ENCODE measurements at regions not wholly inside any gene's neighbourhood (a gene's known extent, or its start where the extent isn't known, plus 50 kb on each side); places are given as distances from the start of the nearest gene placed in this dataset.

DNA sequence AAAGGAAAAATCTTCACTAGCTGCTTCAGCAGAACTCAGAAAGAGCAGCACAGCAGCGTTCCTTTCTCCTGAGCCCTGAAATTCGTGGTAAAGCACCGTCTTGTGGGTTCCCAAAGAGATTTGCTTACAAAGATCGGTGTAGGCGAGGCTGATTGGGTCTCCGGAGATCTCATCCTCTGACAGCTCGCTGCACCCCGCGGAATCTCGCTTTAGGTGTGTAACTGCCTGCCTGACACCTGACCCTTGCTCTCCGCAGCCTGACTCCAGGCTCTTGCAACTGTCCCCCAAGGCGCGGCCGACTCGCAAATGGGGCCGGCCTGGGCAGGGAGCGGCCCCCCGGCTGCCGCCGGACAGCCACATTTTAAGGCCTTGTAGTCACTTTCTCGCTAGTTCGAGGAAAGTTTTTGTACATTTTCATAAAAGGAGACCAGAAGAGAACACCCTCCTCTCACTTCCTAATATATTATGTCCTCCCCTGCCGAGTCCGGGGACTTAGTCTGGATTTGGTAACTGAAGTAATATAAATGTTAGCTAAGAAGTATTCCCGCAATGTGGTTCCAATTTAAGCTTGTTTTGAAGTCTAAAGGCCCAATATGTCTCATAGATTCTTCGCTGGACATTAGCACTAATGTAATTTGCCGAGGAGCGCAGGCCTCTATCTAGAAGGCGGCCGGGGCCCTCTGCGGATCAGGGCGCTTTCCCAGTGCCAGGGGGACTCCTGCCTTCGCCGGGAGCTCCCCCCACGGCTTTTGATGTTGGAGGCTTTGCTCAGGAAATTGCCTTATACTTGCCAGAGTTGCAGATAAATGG, 177.3 kb upstream of the CDKN3 start:
- H3K36me3 ChIP-seq (ENCODE audit: control insufficient read depth in 2 of 2, extremely low read depth in 1 of 2, insufficient read depth in 2 of 2, low read length in 2 of 2), result no peaks in the 10 kb centered on the region
- no peaks in the 10 kb centered on the region for H3K9me1 ChIP-seq (ENCODE audit: control insufficient read depth, extremely low read depth, insufficient read depth, low read length)
- H3K4me1 ChIP-seq (ENCODE audit: control insufficient read depth, extremely low read depth, insufficient read depth, low read length), result peaks cover 11% of the 10 kb centered on the region
- H4K20me1 ChIP-seq (ENCODE audit: control insufficient read depth, extremely low read depth, insufficient read depth, low read length), result no peaks in the 10 kb centered on the region
- FAIRE-seq, result no peak
- dilution Hi-C loops (cut with MboI; ENCODE audit: extremely low pct_ligation_motif_present, low sequenced_read_pairs), result no loop called here
- peak overlapping the region; percentile 94 for H2AFZ ChIP-seq (ENCODE audit: control insufficient read depth, low read length)
- H3K4me2 ChIP-seq (ENCODE audit: control insufficient read depth, extremely low read depth, insufficient read depth, low read depth, low read length), result peak overlapping the region; percentile 90
- DNase-seq (ENCODE audit: low read depth, low spot score), result no peak
- H3K27ac ChIP-seq (ENCODE audit: control insufficient read depth, insufficient read depth, low read length), result no peak overlapping the region
- no peaks in the 10 kb centered on the region for H3K27me3 ChIP-seq (ENCODE audit: control insufficient read depth, extremely low read depth, insufficient read depth, low read length)
- no peak overlapping the region for H3K9ac ChIP-seq (ENCODE audit: control insufficient read depth, extremely low read depth, insufficient read depth, low read length)
- H3K4me3 ChIP-seq (ENCODE audit: control insufficient read depth in 2 of 3, extremely low read depth in 1 of 3, insufficient read depth in 2 of 3, low read depth in 1 of 3, low read length in 3 of 3), result peak overlapping the region in 1 of 3 experiments; percentile 61
- no peaks in the 10 kb centered on the region for H3K79me2 ChIP-seq (ENCODE audit: control insufficient read depth, insufficient read depth, low read length)
- H3K9me3 ChIP-seq (ENCODE audit: control insufficient read depth, low read depth, low read length), result no peaks in the 10 kb centered on the region
- TF ChIP-seq, protein P1, sequence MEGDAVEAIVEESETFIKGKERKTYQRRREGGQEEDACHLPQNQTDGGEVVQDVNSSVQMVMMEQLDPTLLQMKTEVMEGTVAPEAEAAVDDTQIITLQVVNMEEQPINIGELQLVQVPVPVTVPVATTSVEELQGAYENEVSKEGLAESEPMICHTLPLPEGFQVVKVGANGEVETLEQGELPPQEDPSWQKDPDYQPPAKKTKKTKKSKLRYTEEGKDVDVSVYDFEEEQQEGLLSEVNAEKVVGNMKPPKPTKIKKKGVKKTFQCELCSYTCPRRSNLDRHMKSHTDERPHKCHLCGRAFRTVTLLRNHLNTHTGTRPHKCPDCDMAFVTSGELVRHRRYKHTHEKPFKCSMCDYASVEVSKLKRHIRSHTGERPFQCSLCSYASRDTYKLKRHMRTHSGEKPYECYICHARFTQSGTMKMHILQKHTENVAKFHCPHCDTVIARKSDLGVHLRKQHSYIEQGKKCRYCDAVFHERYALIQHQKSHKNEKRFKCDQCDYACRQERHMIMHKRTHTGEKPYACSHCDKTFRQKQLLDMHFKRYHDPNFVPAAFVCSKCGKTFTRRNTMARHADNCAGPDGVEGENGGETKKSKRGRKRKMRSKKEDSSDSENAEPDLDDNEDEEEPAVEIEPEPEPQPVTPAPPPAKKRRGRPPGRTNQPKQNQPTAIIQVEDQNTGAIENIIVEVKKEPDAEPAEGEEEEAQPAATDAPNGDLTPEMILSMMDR (optimal IDR thresholded peaks at IDR 0.05 in 1 of 3, IDR thresholded peaks at IDR 0.05 in 1 of 3, conservative IDR thresholded peaks at IDR 0.05 in 1 of 3; ENCODE audit: extremely low read depth in 1 of 3, insufficient read depth in 2 of 3, low read length in 3 of 3), result no peak
- no peak for TF ChIP-seq EZH2 (IDR thresholded peaks at IDR 0.05; ENCODE audit: low read length)

DNA sequence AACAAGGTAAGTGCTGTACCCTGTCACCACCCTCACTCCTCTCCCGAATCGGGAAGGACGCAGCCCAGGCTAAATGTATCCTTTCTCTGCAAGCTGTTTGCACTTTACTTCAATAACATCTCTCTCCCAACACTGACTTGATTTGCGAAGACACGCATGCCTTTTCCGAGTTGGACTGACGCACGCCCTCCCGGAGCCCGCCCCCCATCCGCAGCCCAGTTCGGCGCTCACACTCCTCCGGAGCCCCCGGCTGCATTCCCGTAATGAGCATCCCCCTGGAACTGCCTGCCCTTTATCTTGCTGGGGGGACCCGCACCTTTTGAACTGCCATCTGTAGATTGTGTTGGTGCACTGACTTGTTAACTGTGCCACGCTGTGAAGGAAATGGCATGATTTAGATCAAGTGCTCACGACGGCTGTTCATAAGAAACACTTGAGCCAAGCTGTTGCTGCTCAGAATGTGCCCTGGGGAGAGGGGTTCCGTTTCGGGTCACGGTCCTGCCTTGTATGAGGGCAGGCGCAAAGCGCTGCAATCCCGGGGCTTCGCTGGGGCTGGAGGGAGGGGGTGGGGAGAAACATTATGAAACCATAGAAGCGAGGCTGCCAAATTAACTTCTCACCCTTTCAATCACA, 176.6 kb upstream of the CDKN3 start:
- Histone ChIP-seq H3K27ac (ENCODE audit: control insufficient read depth, insufficient read depth, low read length) (no peak overlapping the region), H3K4me2 (ENCODE audit: control insufficient read depth, extremely low read depth, insufficient read depth, low read depth, low read length) (peak overlapping the region; percentile 90), H3K79me2 (ENCODE audit: control insufficient read depth, insufficient read depth, low read length) (no peaks in the 10 kb centered on the region), H3K4me1 (ENCODE audit: control insufficient read depth, extremely low read depth, insufficient read depth, low read length) (peaks cover 11% of the 10 kb centered on the region), H3K9me1 (ENCODE audit: control insufficient read depth, extremely low read depth, insufficient read depth, low read length) (no peaks in the 10 kb centered on the region), H4K20me1 (ENCODE audit: control insufficient read depth, extremely low read depth, insufficient read depth, low read length) (no peaks in the 10 kb centered on the region), H3K36me3 (ENCODE audit: control insufficient read depth in 2 of 2, extremely low read depth in 1 of 2, insufficient read depth in 2 of 2, low read length in 2 of 2) (no peaks in the 10 kb centered on the region), H3K9ac (ENCODE audit: control insufficient read depth, extremely low read depth, insufficient read depth, low read length) (no peak overlapping the region), H3K9me3 (ENCODE audit: control insufficient read depth, low read depth, low read length) (no peaks in the 10 kb centered on the region), H2AFZ (ENCODE audit: control insufficient read depth, low read length) (peak overlapping the region; percentile 94), H3K27me3 (ENCODE audit: control insufficient read depth, extremely low read depth, insufficient read depth, low read length) (no peaks in the 10 kb centered on the region), H3K4me3 (ENCODE audit: control insufficient read depth in 2 of 3, extremely low read depth in 1 of 3, insufficient read depth in 2 of 3, low read depth in 1 of 3, low read length in 3 of 3) (peak overlapping the region in 2 of 3 experiments; percentile 40 to 61)
- TF ChIP-seq, protein P1 (optimal IDR thresholded peaks at IDR 0.05 in 1 of 3, IDR thresholded peaks at IDR 0.05 in 1 of 3, conservative IDR thresholded peaks at IDR 0.05 in 1 of 3; ENCODE audit: extremely low read depth in 1 of 3, insufficient read depth in 2 of 3, low read length in 3 of 3), result no peak
- TF ChIP-seq EZH2 (IDR thresholded peaks at IDR 0.05; ENCODE audit: low read length), result no peak
- dilution Hi-C loops (cut with MboI; ENCODE audit: extremely low pct_ligation_motif_present, low sequenced_read_pairs), result no loop called here
- no peak for DNase-seq (ENCODE audit: low read depth, low spot score)
- no peak for FAIRE-seq
